H7 (cell line): ENCODE measurements at regions not wholly inside any gene's neighbourhood (a gene's known extent, or its start where the extent isn't known, plus 50 kb on each side); places are given as distances from the start of the nearest gene placed in this dataset.
"Not testable (repeated sequence)": the region's sequence is repeated elsewhere in the genome, so short reads cannot be mapped to it uniquely, and the experiment has no call there.

Experiments
- DNase-seq: peaks from one replicate; pipeline ENCODE4 v3.0.0; 2012
- H3K27me3 ChIP-seq: 2 replicates; pipeline ENCODE4 v1.6.0; 2011; ENCODE audit warnings: mild to moderate bottlenecking, low read length; ENCODE audit not compliant: control insufficient read depth, insufficient read depth
- H3K36me3 ChIP-seq: replicated peaks from 2 replicates; pipeline ENCODE4 v1.5.1; 2011; ENCODE audit warnings: low read length; ENCODE audit not compliant: control insufficient read depth, insufficient read depth
- H3K4me3 ChIP-seq: 2 replicates; pipeline ENCODE4 v1.5.1; 2011; ENCODE audit warnings: low read depth, mild to moderate bottlenecking, control low read depth, low read length, moderate library complexity; ENCODE audit not compliant: insufficient read depth

DNA sequence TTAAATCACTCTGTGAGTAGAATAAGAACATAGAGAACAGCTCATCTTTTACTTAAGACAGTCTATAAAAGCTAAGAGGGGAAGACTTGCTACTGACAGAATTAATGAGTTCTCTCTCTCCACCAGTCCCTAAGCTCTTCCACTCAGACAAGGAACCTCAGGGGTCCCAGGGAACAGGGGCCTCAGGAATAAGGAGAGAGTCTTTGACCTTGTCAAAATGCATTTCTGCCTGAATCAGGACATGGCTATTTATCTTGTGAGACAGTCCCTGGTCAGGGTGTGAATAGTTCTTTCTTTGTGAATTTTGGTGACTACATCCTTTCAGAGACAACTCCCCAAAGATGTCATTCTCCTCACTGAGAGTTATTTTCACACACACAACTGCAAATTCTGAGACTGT is 218.7 kb upstream of the HS3ST1 start:
- no peak for DNase-seq
- H3K36me3 ChIP-seq, result no peaks in the 10 kb centered on the region
- no peak overlapping the region for H3K4me3 ChIP-seq
- H3K27me3 ChIP-seq, result no peaks in the 10 kb centered on the region

DNA sequence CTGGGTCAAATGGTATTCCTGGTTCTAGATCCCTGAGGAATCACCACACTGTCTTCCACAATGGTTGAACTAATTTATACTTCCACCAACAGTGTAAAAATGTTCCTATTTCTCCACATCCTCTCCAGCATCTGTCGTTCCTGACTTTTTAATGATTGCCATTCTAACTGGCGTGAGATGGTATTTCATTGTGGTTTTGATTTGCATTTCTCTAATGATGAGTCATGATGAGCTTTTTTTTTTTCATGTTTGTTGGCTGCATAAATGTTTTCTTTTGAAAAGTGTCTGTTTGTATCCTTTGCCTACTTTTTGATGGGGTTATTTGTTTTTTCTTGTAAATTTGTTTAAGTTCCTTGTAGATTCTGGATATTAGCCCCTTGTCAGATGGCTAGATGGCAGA is 214.4 kb upstream of the HS3ST1 start:
- not testable (repeated sequence) for H3K4me3 ChIP-seq, H3K36me3 ChIP-seq, DNase-seq, H3K27me3 ChIP-seq

DNA sequence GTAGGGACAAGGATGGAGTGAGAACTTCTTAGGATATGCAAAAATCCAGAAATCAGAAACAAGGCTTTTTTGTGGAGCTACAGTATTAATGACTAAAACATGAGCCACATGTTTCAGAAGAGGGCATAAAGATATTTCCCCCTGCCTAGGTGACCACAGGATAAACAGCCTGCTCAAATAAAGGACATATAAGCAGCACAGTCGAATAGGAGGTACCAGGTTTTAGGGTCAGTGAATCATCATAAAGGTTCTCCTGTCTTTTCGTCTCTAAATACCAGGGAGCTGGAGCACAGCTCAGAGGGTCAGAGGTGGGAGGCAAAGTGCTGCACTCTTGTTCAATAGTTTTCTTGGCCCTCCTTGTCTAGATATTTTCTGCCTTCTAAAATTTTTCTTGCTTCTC is 211.9 kb upstream of the HS3ST1 start:
- H3K36me3 ChIP-seq, result no peaks in the 10 kb centered on the region
- no peak for DNase-seq
- H3K27me3 ChIP-seq, result no peaks in the 10 kb centered on the region
- no peak overlapping the region for H3K4me3 ChIP-seq

GRCh38 chr4:11636551-11636950 is 207.9 kb upstream of the HS3ST1 start:
- DNase-seq, result no peak
- Histone ChIP-seq H3K27me3 (no peaks in the 10 kb centered on the region), H3K4me3 (no peak overlapping the region), H3K36me3 (no peaks in the 10 kb centered on the region)

GRCh38 chr4:11636031-11636430 is 207.3 kb upstream of the HS3ST1 start:
- no peaks in the 10 kb centered on the region for H3K36me3 ChIP-seq
- DNase-seq, result no peak
- no peak overlapping the region for H3K4me3 ChIP-seq
- no peaks in the 10 kb centered on the region for H3K27me3 ChIP-seq

- Histone ChIP-seq H3K4me3 (no peak overlapping the region), H3K36me3 (no peaks in the 10 kb centered on the region), H3K27me3 (no peaks in the 10 kb centered on the region)
- no peak for DNase-seq
Observed at GRCh38 chr4:11635342-11635741, 206.6 kb upstream of the HS3ST1 start.

- no peak for DNase-seq
- H3K27me3 ChIP-seq, result no peaks in the 10 kb centered on the region
- H3K4me3 ChIP-seq, result no peak overlapping the region
- H3K36me3 ChIP-seq, result no peaks in the 10 kb centered on the region
Observed at GRCh38 chr4:11634283-11634682, 205.6 kb upstream of the HS3ST1 start.

- Histone ChIP-seq H3K4me3 (no peak overlapping the region), H3K27me3 (no peaks in the 10 kb centered on the region), H3K36me3 (no peaks in the 10 kb centered on the region)
- DNase-seq, result no peak
Observed at GRCh38 chr4:11633430-11633829, 204.7 kb upstream of the HS3ST1 start.

DNA sequence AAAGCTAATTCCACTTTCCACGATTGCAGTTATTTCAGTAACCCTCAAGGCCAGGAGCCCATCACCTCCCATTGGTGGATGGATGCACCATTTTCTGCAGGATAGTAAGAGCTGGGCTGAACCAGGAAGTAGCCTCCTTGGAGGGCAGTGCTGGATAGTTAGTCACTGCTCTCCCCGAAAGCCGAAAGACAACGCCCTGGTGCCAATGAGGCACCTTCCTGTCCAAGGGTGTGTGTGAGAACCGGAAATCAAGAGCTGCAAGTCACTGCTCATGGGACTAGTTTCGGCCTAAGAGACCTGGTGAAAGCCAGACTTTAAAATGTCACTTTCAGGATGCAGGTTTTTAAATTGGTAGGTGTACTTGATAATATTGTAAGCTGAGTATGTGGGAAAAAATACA is 203.8 kb upstream of the HS3ST1 start:
- H3K27me3 ChIP-seq, result no peaks in the 10 kb centered on the region
- H3K4me3 ChIP-seq, result no peak overlapping the region
- H3K36me3 ChIP-seq, result no peaks in the 10 kb centered on the region
- no peak for DNase-seq

DNA sequence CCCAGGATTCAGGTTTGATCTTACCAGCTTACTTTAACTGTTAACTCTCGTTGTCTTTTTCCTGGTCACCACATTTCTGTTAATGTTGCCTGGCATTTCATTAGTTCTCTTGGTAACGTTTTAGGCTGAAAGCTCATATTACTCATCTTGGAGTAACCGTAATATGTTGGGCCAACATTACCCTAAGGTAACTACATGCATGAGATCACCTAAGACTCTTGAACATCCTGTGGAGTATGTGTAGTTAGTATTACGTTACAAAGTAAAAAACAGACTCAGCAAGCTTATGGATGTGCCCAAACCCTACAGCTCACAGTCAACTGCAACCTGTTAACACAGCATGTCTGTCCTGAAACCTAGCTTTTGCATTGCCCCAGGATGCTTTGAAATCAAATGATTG is 203.3 kb upstream of the HS3ST1 start:
- Histone ChIP-seq H3K27me3 (no peaks in the 10 kb centered on the region), H3K36me3 (no peaks in the 10 kb centered on the region), H3K4me3 (no peak overlapping the region)
- DNase-seq, result no peak

GRCh38 chr4:11631416-11631815 is 202.7 kb upstream of the HS3ST1 start:
- Histone ChIP-seq H3K36me3 (no peaks in the 10 kb centered on the region), H3K4me3 (no peak overlapping the region), H3K27me3 (no peaks in the 10 kb centered on the region)
- no peak for DNase-seq

GRCh38 chr4:11628093-11628725 is 199.5 kb upstream of the HS3ST1 start:
- DNase-seq, result no peak
- no peaks in the 10 kb centered on the region for H3K27me3 ChIP-seq

DNA sequence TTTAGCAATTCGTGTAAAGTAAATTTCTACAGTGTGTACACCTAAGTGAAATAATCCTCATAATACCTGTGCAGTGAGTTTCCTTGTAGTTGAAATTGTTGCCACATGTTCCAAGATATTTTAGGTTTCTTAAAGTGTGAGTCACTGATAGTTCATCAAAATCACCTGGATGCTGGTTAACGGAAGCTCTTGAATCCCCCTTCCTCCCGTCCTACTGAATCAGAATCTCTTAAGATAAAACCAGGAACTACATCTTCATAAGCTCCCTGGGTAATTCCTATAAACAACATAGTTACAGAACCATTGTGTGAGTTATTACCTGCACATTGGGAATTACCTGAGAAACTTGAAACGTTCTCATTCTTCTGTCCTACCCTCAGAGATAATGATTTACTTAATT is 197.4 kb upstream of the HS3ST1 start:
- H3K4me3 ChIP-seq, result no peak overlapping the region
- no peaks in the 10 kb centered on the region for H3K27me3 ChIP-seq
- no peak for DNase-seq
- H3K36me3 ChIP-seq, result no peaks in the 10 kb centered on the region

More at GRCh38 chr4:11628093-11628725, 199.5 kb upstream of the HS3ST1 start:
- Histone ChIP-seq H3K4me3 (no peak overlapping the region), H3K36me3 (no peaks in the 10 kb centered on the region)

GRCh38 chr4:11625211-11625610 is 196.5 kb upstream of the HS3ST1 start:
- Histone ChIP-seq H3K27me3 (no peaks in the 10 kb centered on the region), H3K36me3 (no peaks in the 10 kb centered on the region), H3K4me3 (no peak overlapping the region)
- DNase-seq, result no peak

DNA sequence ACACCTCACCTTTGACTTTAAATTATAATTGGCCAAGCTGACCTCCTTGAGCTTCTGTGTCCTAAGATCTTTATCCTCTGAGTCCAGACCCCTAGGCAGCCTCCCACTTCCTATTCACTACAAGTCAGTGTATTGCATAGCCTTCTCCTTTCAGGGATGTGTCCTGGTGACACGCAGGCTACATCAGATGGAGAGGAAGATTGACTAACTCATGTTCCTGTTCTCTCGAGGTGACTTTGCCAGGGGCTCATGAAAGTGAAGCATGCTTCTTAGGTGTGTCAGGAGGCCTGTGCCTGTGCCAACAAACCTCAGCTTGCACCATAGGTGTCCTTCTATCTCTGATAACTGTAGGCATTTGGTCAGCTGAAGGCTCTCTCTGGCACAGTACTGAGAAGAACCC is 195.7 kb upstream of the HS3ST1 start:
- Histone ChIP-seq H3K27me3 (no peaks in the 10 kb centered on the region), H3K36me3 (no peaks in the 10 kb centered on the region), H3K4me3 (no peak overlapping the region)
- no peak for DNase-seq

GRCh38 chr4:11623726-11624037 is 195.0 kb upstream of the HS3ST1 start:
- no peaks in the 10 kb centered on the region for H3K27me3 ChIP-seq
- no peak overlapping the region for H3K4me3 ChIP-seq
- H3K36me3 ChIP-seq, result no peaks in the 10 kb centered on the region
- peak; percentile 9 for DNase-seq
